WTC11 (cell line): ENCODE measurements at regions not wholly inside any gene's neighbourhood (a gene's known extent, or its start where the extent isn't known, plus 50 kb on each side); places are given as distances from the start of the nearest gene placed in this dataset.

Experiments
- AFF4 ChIP-seq: sonication (generic); formaldehyde crosslinking; IDR thresholded peaks from 2 replicates; pipeline ENCODE4 v1.8.1; 2023; ENCODE audit warnings: mild to moderate bottlenecking, missing genetic modification reagents, borderline replicate concordance
- ATF2 ChIP-seq: sonication (generic); formaldehyde crosslinking; IDR thresholded peaks from 2 replicates; pipeline ENCODE4 v1.8.1; 2022; ENCODE audit warnings: low read depth, missing genetic modification reagents, borderline replicate concordance
- CREB1 ChIP-seq: sonication (generic); formaldehyde crosslinking; IDR thresholded peaks from 2 replicates; pipeline ENCODE4 v1.8.0; 2023; ENCODE audit warnings: mild to moderate bottlenecking, missing genetic modification reagents
- CTCF ChIP-seq: fragments of 200-600 bp; IDR thresholded peaks from 2 replicates; pipeline ENCODE4 v1.8.0; 2022; ENCODE audit warnings: antibody characterized with exemption
- ESRRA ChIP-seq: sonication (generic); formaldehyde crosslinking; IDR thresholded peaks from 2 replicates; pipeline ENCODE4 v1.8.1; 2022; ENCODE audit warnings: mild to moderate bottlenecking, missing genetic modification reagents, borderline replicate concordance
- FOXJ3 ChIP-seq: sonication (generic); formaldehyde crosslinking; IDR thresholded peaks from 2 replicates; pipeline ENCODE4 v1.9.0; 2021; ENCODE audit warnings: missing genetic modification reagents, mild to moderate bottlenecking, borderline replicate concordance
- MYBL2 ChIP-seq: sonication (generic); formaldehyde crosslinking; IDR thresholded peaks from 2 replicates; pipeline ENCODE4 v1.8.1; 2023; ENCODE audit warnings: mild to moderate bottlenecking, moderate library complexity, missing genetic modification reagents
- ZNF219 ChIP-seq: sonication (generic); formaldehyde crosslinking; IDR thresholded peaks from 2 replicates; pipeline ENCODE4 v1.8.0; 2023; ENCODE audit warnings: missing genetic modification reagents, mild to moderate bottlenecking, borderline replicate concordance
- ZNF396 ChIP-seq: fragments of 250-450 bp; sonication (Bioruptor Pico); IDR thresholded peaks from 2 replicates; pipeline ENCODE4 v1.8.0; 2021; ENCODE audit warnings: mild to moderate bottlenecking, moderate library complexity, borderline replicate concordance

GRCh38 chr4:148630051-148630450 lies 187.8 kb upstream of the NR3C2 start:
- TF ChIP-seq AFF4 (CRISPR knock-in tag): no peak
- no peak for TF ChIP-seq CTCF
- TF ChIP-seq FOXJ3: no peak
- TF ChIP-seq ESRRA: no peak
- TF ChIP-seq ATF2 (CRISPR knock-in tag): no peak
- no peak for TF ChIP-seq MYBL2 (CRISPR knock-in tag)
- no peak for TF ChIP-seq ZNF396 (CRISPR knock-in tag)
- TF ChIP-seq ZNF219 (CRISPR knock-in tag): no peak
- TF ChIP-seq CREB1: no peak
